B cell (primary cell): ENCODE measurements at regions not wholly inside any gene's neighbourhood (a gene's known extent, or its start where the extent isn't known, plus 50 kb on each side); places are given as distances from the start of the nearest gene placed in this dataset.

Source experiments
- ATAC-seq: fragments of 200-7000 bp; cut with Tn5 transposase; one replicate; pipeline ENCODE4 v1.10.0; 2021; ENCODE audit warnings: low read depth, mild to moderate bottlenecking, moderate number of reproducible peaks, moderate library complexity
- CTCF ChIA-PET: fragments of 350-600 bp; sonication (Branson Sonifier 250); formaldehyde crosslinking; loops from one replicate; lab custom pipeline; 2021; ENCODE audit warnings: antibody characterized with exemption, inconsistent platforms; lab: Charles Lee
- POLR2A ChIA-PET: fragments of 350-600 bp; sonication (Branson Sonifier 250); formaldehyde crosslinking; loops from one replicate; lab custom pipeline; 2021; ENCODE audit warnings: antibody characterized with exemption; lab: Charles Lee
- DNase-seq: peaks from one replicate; pipeline ENCODE4 v3.0.0; 2013
- H2AFZ ChIP-seq: 2 replicates; pipeline ENCODE4 v1.6.1; 2012; ENCODE audit warnings: mild to moderate bottlenecking, low read depth, low read length; ENCODE audit not compliant: insufficient read depth, poor library complexity, severe bottlenecking
- H3K27ac ChIP-seq, 2 donors: 1 replicate in 1 of 2; 2 replicates in 1 of 2; pipeline ENCODE4 v1.5.1; 2012 to 2013; ENCODE audit warnings: low read length in 2 of 2, mild to moderate bottlenecking in 2 of 2, moderate library complexity in 1 of 2
- H3K27me3 ChIP-seq, 4 experiments: fragments of 200-600 bp in 1 of 4; sonication (generic) in 1 of 4; replicated peaks in 1 of 4; 1 replicate in 2 of 4; 2 replicates in 2 of 4; pipeline versions ENCODE4 v1.6.1 to v1.7.0; 2013 to 2016; ENCODE audit warnings: low read length in 3 of 4, mild to moderate bottlenecking in 2 of 4, mixed read lengths in 1 of 4, moderate library complexity in 1 of 4; ENCODE audit not compliant: insufficient read depth in 4 of 4, control insufficient read depth in 3 of 4; ENCODE audit errors: control extremely low read depth in 1 of 4
- H3K36me3 ChIP-seq, 2 experiments: replicated peaks in 1 of 2; 1 replicate in 1 of 2; 2 replicates in 1 of 2; pipeline versions ENCODE4 v1.6.1 to v1.7.1; 2013; ENCODE audit warnings: low read length in 1 of 2; ENCODE audit not compliant: insufficient read depth in 2 of 2, control insufficient read depth in 1 of 2; ENCODE audit errors: control extremely low read depth in 1 of 2, extremely low read depth in 1 of 2
- H3K4me1 ChIP-seq, 2 donors: fragments of 200-600 bp in 1 of 2; sonication (generic) in 1 of 2; 1 replicate in 1 of 2; 2 replicates in 1 of 2; pipeline versions ENCODE4 v1.5.1 to v1.6.1; 2013 to 2017; ENCODE audit warnings: low read length in 2 of 2; ENCODE audit not compliant: control insufficient read depth in 2 of 2, insufficient read depth in 2 of 2
- H3K4me2 ChIP-seq: replicated peaks from 2 replicates; pipeline ENCODE3; 2012; ENCODE audit warnings: mild to moderate bottlenecking, low read depth, low read length; ENCODE audit not compliant: poor library complexity, severe bottlenecking
- H3K4me3 ChIP-seq, 5 experiments: fragments of 200-600 bp in 1 of 5; sonication (generic) in 1 of 5; 1 replicate in 3 of 5; 2 replicates in 2 of 5; pipeline versions ENCODE4 v1.5.1 to v1.7.0; 2011 to 2016; ENCODE audit warnings: low read length in 4 of 5, mild to moderate bottlenecking in 4 of 5, low read depth in 2 of 5, control low read depth in 1 of 5, moderate library complexity in 1 of 5; ENCODE audit not compliant: insufficient read depth in 1 of 5; ENCODE audit errors: control extremely low read depth in 1 of 5, extremely low read depth in 1 of 5
- H3K79me2 ChIP-seq: fragments of 200-600 bp; sonication (generic); one replicate; pipeline ENCODE4 v1.6.0; 2016; ENCODE audit warnings: low read length; ENCODE audit not compliant: control insufficient read depth, insufficient read depth
- H3K9ac ChIP-seq: fragments of 200-600 bp; sonication (generic); 2 replicates; pipeline ENCODE4 v1.6.1; 2017; ENCODE audit warnings: mild to moderate bottlenecking, low read length, moderate library complexity
- H3K9me3 ChIP-seq, 3 donors: one replicate each; pipeline versions ENCODE4 v1.6.1 to v1.7.1; 2013; ENCODE audit warnings: low read length in 2 of 3; ENCODE audit not compliant: control insufficient read depth in 2 of 3, insufficient read depth in 1 of 3; ENCODE audit errors: control extremely low read depth in 1 of 3
- H4K20me1 ChIP-seq: 2 replicates; pipeline ENCODE4 v1.6.0; 2012; ENCODE audit warnings: mild to moderate bottlenecking, low read length; ENCODE audit not compliant: insufficient read depth, control insufficient read depth, poor library complexity, severe bottlenecking
- H3K27ac Mint-ChIP-seq: one replicate; pipeline ENCODE4 v1.8.0; 2021; ENCODE audit warnings: mixed read lengths
- H3K27me3 Mint-ChIP-seq: one replicate; pipeline ENCODE4 v1.8.0; 2021; ENCODE audit warnings: mixed read lengths
- H3K4me1 Mint-ChIP-seq: one replicate; pipeline ENCODE4 v1.8.0; 2021; ENCODE audit warnings: mixed read lengths
- H3K4me3 Mint-ChIP-seq: one replicate; pipeline ENCODE4 v1.8.0; 2021; ENCODE audit warnings: mixed read lengths
- H3K9me3 Mint-ChIP-seq: one replicate; pipeline ENCODE4 v1.8.0; 2022; ENCODE audit warnings: mixed read lengths; ENCODE audit not compliant: insufficient read depth
- EZH2 ChIP-seq: IDR thresholded peaks from 2 replicates; pipeline ENCODE4 v1.6.1; 2012; ENCODE audit warnings: borderline replicate concordance, low read depth, mild to moderate bottlenecking, moderate library complexity, low read length; ENCODE audit not compliant: insufficient read depth, poor library complexity, severe bottlenecking
- WGBS: methylation state at CpG from one replicate; pipeline ENCODE4 v1.1.5; 2013; ENCODE audit warnings: missing lambda C conversion rate; ENCODE audit not compliant: insufficient coverage; 5-methylcytosine and 5-hydroxymethylcytosine counted together
- intact Hi-C: fragments of 100-400 bp; cut with micrococcal nuclease; formaldehyde crosslinking; loops from one replicate; pipeline ENCODE4 v1.10.0; 2022
- TF ChIP-seq, protein P1 (sequence below): fragments of 200-600 bp; IDR thresholded peaks from one replicate; pipeline ENCODE4 v1.8.0; 2022; ENCODE audit warnings: antibody characterized with exemption, mild to moderate bottlenecking

DNA sequence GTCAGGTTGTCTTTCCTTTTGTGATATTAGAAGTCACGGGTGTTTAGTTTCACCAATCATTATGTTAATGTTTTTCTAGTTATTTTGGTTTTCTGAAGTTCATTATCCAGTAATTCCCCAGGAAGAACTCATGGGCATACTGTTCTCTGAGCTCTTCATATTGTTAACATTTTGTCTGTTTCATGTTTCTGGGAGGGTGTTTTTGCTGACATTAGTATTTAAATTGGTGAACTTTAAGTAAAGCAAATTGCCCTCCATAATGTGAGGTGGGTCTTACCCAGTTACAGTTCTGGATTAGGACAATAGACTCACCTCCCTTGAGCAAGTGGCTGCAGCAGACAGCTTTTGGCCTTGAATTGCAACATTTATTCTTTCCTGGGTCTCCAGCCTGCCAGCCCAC, 163.4 kb downstream of the GPAT3 start:
- H3K4me1 Mint-ChIP-seq = no peaks in the 10 kb centered on the region
- Histone ChIP-seq H3K36me3 (no peaks in the 10 kb centered on the region), H3K4me2 (no peak overlapping the region), H2AFZ (no peak overlapping the region), H3K27me3 (no peaks in the 10 kb centered on the region), H4K20me1 (no peaks in the 10 kb centered on the region), H3K27ac (no peak overlapping the region), H3K79me2 (no peaks in the 10 kb centered on the region), H3K4me1 (no peaks in the 10 kb centered on the region), H3K9ac (no peak overlapping the region), H3K9me3 (peaks cover 5 to 13% (median 11%) of the 10 kb centered on the region in 3 donors), H3K4me3 (no peak overlapping the region)
- WGBS = no CpG with 5 or more reads among the region's 1 CpG
- ChIA-PET CTCF (no interaction called here), POLR2A (no interaction called here)
- H3K9me3 Mint-ChIP-seq = peaks cover 5% of the 10 kb centered on the region
- DNase-seq = no peak
- TF ChIP-seq, protein P1, sequence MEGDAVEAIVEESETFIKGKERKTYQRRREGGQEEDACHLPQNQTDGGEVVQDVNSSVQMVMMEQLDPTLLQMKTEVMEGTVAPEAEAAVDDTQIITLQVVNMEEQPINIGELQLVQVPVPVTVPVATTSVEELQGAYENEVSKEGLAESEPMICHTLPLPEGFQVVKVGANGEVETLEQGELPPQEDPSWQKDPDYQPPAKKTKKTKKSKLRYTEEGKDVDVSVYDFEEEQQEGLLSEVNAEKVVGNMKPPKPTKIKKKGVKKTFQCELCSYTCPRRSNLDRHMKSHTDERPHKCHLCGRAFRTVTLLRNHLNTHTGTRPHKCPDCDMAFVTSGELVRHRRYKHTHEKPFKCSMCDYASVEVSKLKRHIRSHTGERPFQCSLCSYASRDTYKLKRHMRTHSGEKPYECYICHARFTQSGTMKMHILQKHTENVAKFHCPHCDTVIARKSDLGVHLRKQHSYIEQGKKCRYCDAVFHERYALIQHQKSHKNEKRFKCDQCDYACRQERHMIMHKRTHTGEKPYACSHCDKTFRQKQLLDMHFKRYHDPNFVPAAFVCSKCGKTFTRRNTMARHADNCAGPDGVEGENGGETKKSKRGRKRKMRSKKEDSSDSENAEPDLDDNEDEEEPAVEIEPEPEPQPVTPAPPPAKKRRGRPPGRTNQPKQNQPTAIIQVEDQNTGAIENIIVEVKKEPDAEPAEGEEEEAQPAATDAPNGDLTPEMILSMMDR = no peak
- no peak for TF ChIP-seq EZH2
- intact Hi-C loops = no loop called here
- H3K27ac Mint-ChIP-seq = no peak overlapping the region
- no peak overlapping the region for H3K4me3 Mint-ChIP-seq
- no peak for ATAC-seq
- peaks cover 3% of the 10 kb centered on the region for H3K27me3 Mint-ChIP-seq

DNA sequence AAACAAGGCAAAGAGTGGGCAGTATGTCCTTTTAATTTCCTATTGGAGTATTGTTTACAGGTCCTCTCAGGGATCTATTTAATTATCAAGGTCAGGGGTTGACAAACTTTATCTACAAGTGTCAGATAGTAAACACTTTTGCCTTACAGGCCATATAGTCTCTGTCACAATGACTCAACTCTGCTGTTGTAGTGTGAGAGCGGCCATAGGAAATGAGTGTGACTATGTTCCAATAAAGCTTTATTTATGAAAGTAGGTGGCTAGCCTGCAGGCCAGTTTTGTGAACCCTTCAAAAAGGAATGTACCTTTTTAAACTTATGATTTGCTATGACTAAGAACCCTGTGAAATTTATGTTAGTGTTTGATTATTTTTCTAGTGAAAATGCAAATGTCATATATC, 156.1 kb downstream of the GPAT3 start:
- Histone ChIP-seq H2AFZ (no peak overlapping the region), H4K20me1 (no peaks in the 10 kb centered on the region), H3K4me3 (no peak overlapping the region), H3K4me2 (no peak overlapping the region), H3K27ac (no peak overlapping the region), H3K4me1 (no peaks in the 10 kb centered on the region), H3K36me3 (no peaks in the 10 kb centered on the region), H3K9ac (no peak overlapping the region), H3K9me3 (no peaks in the 10 kb centered on the region), H3K27me3 (no peaks in the 10 kb centered on the region), H3K79me2 (no peaks in the 10 kb centered on the region)
- Mint-ChIP-seq H3K4me3 (no peak overlapping the region), H3K27me3 (peaks cover 7% of the 10 kb centered on the region), H3K27ac (no peak overlapping the region), H3K4me1 (no peaks in the 10 kb centered on the region), H3K9me3 (no peaks in the 10 kb centered on the region)
- TF ChIP-seq, protein P1 = no peak
- DNase-seq (no peak), ATAC-seq (no peak)
- POLR2A ChIA-PET = no interaction called here
- intact Hi-C loops = no loop called here
- no CpG with 5 or more reads among the region's 1 CpG for WGBS
- CTCF ChIA-PET = no interaction called here
